GM06990 (cell line): ENCODE measurements at regions not wholly inside any gene's neighbourhood (a gene's known extent, or its start where the extent isn't known, plus 50 kb on each side); places are given as distances from the start of the nearest gene placed in this dataset.
"Not testable (repeated sequence)": the region's sequence is repeated elsewhere in the genome, so short reads cannot be mapped to it uniquely, and the experiment has no call there.

Experiments used
- DNase-seq: peaks from one replicate; pipeline ENCODE4 v3.0.0-alpha.2; 2011; ENCODE audit not compliant: insufficient read length; ENCODE audit errors: extremely low read depth
- H3K27me3 ChIP-seq: replicated peaks from 2 replicates; pipeline ENCODE4 v1.6.0; 2011; ENCODE audit warnings: low read length; ENCODE audit not compliant: control insufficient read depth, insufficient read depth
- H3K36me3 ChIP-seq: 2 replicates; pipeline ENCODE4 v1.5.1; 2011; ENCODE audit warnings: low read length; ENCODE audit not compliant: control insufficient read depth, insufficient read depth
- H3K4me3 ChIP-seq: replicated peaks from 2 replicates; pipeline ENCODE4 v1.5.1; 2011; ENCODE audit warnings: low read depth, mild to moderate bottlenecking, control low read depth, low read length
- CTCF ChIP-seq: IDR thresholded peaks from 2 replicates; pipeline ENCODE4 v1.5.1; 2011; ENCODE audit warnings: low read length, control low read depth, mild to moderate bottlenecking, inconsistent platforms; ENCODE audit not compliant: insufficient read depth, poor library complexity, severe bottlenecking

DNA sequence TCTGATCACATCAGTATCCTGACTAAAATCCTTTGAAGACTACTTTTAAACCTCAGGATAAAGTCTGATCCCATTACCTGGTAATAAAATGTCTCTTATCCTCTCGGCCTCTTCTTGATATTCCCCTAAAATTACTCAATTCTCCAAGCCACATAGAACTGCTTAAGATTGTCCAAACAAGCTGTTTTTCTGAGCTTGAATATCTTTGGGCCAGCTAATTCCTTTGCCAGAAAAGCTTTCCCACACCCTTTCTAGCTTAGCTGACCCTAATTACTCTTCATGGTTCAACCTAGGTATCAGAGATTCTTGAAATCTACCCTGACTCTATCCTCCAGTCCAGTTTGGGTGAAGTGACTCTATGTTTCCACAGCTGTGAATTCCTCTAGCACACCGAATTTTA is 328.6 kb downstream of the CRPPA start:
- H3K4me3 ChIP-seq = no peak overlapping the region
- no peaks in the 10 kb centered on the region for H3K36me3 ChIP-seq
- DNase-seq = no peak
- no peaks in the 10 kb centered on the region for H3K27me3 ChIP-seq
- no peak for TF ChIP-seq CTCF

DNA sequence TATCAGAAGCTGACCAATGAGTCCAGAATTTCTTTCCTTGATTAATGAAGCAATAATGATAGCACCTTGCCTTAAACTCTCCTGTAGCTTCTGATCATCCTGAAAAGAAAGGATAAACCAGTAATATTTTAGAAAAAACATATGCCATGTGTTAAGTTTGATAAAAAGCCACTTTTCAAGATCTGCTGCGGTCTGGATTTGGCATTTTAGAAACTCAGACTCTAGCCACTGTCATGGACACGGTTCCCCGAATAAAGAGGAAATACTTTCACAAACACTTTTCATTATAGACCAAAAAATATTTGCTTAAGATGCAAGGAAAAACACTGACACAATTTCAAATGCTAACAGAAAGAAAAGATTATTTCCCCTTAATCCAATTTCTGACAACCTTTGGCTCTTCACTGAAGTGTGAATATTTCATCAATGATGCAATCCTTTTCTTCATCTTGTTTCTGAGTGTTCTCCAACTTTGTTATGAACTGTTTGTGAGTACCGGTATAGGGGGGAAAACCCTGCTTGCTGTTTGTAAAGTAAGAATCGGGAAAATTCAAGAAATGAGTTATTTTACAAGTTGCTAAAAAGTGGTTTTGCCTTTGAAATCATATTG is 329.5 kb downstream of the CRPPA start:
- no peaks in the 10 kb centered on the region for H3K36me3 ChIP-seq
- no peak overlapping the region for H3K4me3 ChIP-seq
- no peak for TF ChIP-seq CTCF
- no peak for DNase-seq
- H3K27me3 ChIP-seq = no peaks in the 10 kb centered on the region

GRCh38 chr7:16089801-16090200 is 331.5 kb downstream of the CRPPA start:
- Histone ChIP-seq H3K36me3 (no peaks in the 10 kb centered on the region), H3K27me3 (no peaks in the 10 kb centered on the region), H3K4me3 (no peak overlapping the region)
- TF ChIP-seq CTCF = no peak
- DNase-seq = no peak

DNA sequence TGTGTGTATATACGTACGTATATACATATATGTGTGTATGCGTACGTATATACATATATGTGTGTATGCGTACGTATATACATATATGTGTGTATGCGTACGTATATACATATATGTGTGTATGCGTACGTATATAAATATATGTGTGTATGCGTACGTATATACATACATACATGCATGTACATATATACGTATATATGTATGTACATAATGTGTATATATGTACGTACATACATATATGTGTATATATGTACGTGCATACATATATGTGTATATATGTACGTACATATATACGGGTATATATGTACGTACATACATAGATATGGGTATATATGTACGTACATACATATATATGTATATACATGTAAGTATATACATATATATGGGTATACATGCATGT is 332.1 kb downstream of the CRPPA start:
- Histone ChIP-seq H3K27me3 (no peaks in the 10 kb centered on the region), H3K36me3 (no peaks in the 10 kb centered on the region), H3K4me3 (no peak overlapping the region)
- TF ChIP-seq CTCF = no peak
- DNase-seq = no peak

GRCh38 chr7:16086743-16087142 is 334.6 kb downstream of the CRPPA start:
- no peak for TF ChIP-seq CTCF
- H3K4me3 ChIP-seq = no peak overlapping the region
- DNase-seq = no peak
- no peaks in the 10 kb centered on the region for H3K36me3 ChIP-seq
- no peaks in the 10 kb centered on the region for H3K27me3 ChIP-seq

DNA sequence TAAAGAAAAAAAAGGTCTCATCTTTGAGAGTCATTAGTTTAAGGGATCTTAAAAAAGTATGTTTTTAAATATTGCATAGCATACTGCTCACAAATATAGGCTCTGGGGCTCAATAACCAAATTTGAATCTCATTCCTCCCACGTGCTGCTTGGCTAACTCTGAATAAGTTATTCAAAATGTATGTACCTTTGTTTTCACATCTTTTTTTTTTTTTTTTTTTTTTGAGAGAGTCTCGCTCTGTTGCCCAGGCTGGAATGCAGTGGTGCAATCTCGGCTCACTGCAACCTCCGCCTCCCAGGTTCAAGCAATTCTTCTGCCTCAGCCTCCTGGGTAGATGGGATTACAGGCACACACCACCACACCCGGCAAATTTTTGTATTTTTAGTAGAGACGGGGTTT is 335.6 kb downstream of the CRPPA start:
- DNase-seq, H3K36me3 ChIP-seq, H3K4me3 ChIP-seq, H3K27me3 ChIP-seq: not testable (repeated sequence)
